Neutrophil (primary cell): ENCODE measurements at regions not wholly inside any gene's neighbourhood (a gene's known extent, or its start where the extent isn't known, plus 50 kb on each side); places are given as distances from the start of the nearest gene placed in this dataset.

ENCODE experiments used
- H3K27ac ChIP-seq: fragments of 200-600 bp; sonication (generic); 2 replicates; pipeline ENCODE4 v1.5.1; 2016; ENCODE audit warnings: mild to moderate bottlenecking, moderate library complexity
- H3K27me3 ChIP-seq: fragments of 200-600 bp; sonication (generic); 2 replicates; pipeline ENCODE4 v1.6.0; 2016; ENCODE audit warnings: mild to moderate bottlenecking
- H3K36me3 ChIP-seq: fragments of 200-600 bp; sonication (generic); 2 replicates; pipeline ENCODE4 v1.5.1; 2017
- H3K4me1 ChIP-seq, 2 experiments: fragments of 200-600 bp in 1 of 2; sonication (generic) in 1 of 2; 1 replicate in 1 of 2; 2 replicates in 1 of 2; pipeline versions ENCODE4 v1.5.1 to v1.6.1; 2013 to 2016; ENCODE audit warnings: low read depth in 1 of 2, low read length in 1 of 2, mild to moderate bottlenecking in 1 of 2, moderate library complexity in 1 of 2; ENCODE audit not compliant: control insufficient read depth in 1 of 2, insufficient read depth in 1 of 2
- H3K4me3 ChIP-seq, 2 experiments: fragments of 200-600 bp in 1 of 2; sonication (generic) in 1 of 2; 1 replicate in 1 of 2; 2 replicates in 1 of 2; pipeline ENCODE4 v1.5.1; 2013 to 2016; ENCODE audit warnings: low read depth in 1 of 2, low read length in 1 of 2, mild to moderate bottlenecking in 1 of 2, moderate library complexity in 1 of 2
- H3K9me3 ChIP-seq: fragments of 200-600 bp; sonication (generic); 2 replicates; pipeline ENCODE4 v1.5.1; 2016
- TF ChIP-seq, protein P1 (sequence below): fragments of 200-600 bp; sonication (generic); IDR thresholded peaks from 2 replicates; pipeline ENCODE4 v1.5.1; 2016; ENCODE audit warnings: antibody characterized with exemption

DNA sequence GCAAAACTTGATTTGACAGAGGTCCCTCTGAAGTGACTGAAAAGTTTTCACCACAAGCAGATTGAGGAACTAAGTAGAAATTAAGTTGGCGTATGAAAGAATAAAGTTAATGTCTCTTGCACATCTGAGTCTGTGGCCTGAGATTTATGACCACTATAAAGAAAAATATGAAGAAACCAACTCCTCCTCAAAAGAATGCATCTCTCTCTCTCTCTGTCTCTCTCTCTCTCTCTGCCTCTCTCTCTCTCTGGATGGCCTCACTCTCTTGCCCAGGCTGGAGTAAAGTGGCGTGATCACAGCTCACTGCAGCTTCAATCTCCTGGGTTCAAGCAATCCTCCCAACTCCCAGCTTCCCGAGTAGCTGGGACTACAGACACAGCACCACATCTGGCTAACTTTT lies 55.2 kb downstream of the RPL22L1 start:
- no peaks in the 10 kb centered on the region for H3K9me3 ChIP-seq
- H3K27me3 ChIP-seq, result no peaks in the 10 kb centered on the region
- no peak overlapping the region for H3K4me3 ChIP-seq
- no peak overlapping the region for H3K27ac ChIP-seq
- H3K36me3 ChIP-seq, result no peaks in the 10 kb centered on the region
- no peaks in the 10 kb centered on the region for H3K4me1 ChIP-seq
- TF ChIP-seq, protein P1, sequence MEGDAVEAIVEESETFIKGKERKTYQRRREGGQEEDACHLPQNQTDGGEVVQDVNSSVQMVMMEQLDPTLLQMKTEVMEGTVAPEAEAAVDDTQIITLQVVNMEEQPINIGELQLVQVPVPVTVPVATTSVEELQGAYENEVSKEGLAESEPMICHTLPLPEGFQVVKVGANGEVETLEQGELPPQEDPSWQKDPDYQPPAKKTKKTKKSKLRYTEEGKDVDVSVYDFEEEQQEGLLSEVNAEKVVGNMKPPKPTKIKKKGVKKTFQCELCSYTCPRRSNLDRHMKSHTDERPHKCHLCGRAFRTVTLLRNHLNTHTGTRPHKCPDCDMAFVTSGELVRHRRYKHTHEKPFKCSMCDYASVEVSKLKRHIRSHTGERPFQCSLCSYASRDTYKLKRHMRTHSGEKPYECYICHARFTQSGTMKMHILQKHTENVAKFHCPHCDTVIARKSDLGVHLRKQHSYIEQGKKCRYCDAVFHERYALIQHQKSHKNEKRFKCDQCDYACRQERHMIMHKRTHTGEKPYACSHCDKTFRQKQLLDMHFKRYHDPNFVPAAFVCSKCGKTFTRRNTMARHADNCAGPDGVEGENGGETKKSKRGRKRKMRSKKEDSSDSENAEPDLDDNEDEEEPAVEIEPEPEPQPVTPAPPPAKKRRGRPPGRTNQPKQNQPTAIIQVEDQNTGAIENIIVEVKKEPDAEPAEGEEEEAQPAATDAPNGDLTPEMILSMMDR, result no peak

DNA sequence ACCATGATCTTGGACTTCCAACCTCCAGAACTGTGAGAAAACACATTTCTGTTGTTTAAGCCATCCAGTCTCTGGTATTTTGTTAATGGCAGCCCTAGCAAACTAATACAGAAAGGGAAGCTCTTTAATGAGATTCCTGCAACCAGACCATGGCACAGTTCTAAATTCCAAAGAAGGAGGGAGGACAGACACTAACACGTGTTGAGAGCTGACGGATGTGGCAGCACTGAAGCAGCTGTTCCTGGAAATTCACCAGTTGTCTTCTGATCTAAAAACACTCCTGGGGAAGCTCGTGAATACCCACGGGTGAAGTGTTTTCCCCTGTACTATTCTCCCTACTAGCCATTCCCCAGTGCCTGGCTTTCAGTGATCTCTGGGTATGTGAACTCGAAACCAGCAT lies 56.7 kb downstream of the RPL22L1 start:
- no peaks in the 10 kb centered on the region for H3K27me3 ChIP-seq
- H3K4me1 ChIP-seq, result no peaks in the 10 kb centered on the region
- H3K27ac ChIP-seq, result no peak overlapping the region
- H3K36me3 ChIP-seq, result no peaks in the 10 kb centered on the region
- no peak overlapping the region for H3K4me3 ChIP-seq
- H3K9me3 ChIP-seq, result no peaks in the 10 kb centered on the region
- TF ChIP-seq, protein P1, result no peak

DNA sequence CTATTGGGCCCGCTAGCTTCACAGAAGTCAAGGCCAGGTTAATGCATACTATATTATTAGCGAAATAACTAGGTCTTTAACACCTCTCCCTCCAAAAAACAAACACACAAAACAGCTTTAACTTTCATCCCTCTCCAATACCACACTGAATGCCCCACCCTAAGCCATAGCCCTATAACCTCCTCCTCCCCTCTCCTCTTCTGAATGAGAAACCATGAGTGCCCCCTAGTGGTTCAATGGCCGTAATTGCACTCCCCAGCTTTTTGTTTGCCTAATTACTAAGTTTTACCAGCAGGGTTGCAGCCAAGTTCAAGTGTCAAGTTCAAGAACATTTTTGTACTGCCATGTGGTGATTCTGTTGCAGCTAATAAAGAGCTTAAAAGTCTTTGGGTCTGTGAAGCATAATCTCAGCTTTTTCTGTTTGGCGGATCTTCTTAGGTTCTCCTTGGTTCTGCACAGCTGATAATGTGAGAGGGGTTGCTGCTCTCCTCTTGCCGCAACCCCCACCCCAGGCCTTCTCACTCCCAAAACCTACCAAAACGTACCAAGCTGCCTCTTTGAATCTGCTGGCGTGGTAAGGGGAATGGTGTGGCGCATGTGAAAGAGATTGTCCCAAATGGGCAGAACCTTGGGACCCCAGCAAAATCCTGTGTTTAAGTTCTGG lies 57.9 kb downstream of the RPL22L1 start:
- Histone ChIP-seq H3K36me3 (no peaks in the 10 kb centered on the region), H3K27ac (no peak overlapping the region), H3K4me1 (no peaks in the 10 kb centered on the region), H3K27me3 (no peaks in the 10 kb centered on the region), H3K9me3 (no peaks in the 10 kb centered on the region), H3K4me3 (no peak overlapping the region)
- TF ChIP-seq, protein P1, result peak; percentile 78

DNA sequence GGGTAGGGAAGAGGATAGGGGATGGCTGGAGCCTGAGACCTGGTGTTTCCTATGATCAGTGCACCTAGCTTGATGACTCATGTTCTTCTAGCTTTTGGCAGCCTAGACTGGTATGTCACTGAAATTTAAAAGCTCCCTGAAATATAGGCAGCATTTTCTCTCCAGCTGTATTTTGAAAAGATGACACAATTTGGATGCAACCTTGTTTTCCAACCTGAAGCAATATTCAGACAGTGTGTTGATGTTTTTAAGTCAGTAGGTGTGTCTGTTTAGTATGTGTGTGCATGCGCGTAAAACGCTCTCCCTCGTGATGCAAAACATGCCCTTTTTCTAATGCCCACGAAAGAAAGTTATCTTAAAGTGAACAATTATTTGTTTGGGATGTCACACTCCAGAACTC lies 58.5 kb downstream of the RPL22L1 start:
- Histone ChIP-seq H3K9me3 (no peaks in the 10 kb centered on the region), H3K27me3 (no peaks in the 10 kb centered on the region), H3K4me1 (no peaks in the 10 kb centered on the region), H3K4me3 (no peak overlapping the region), H3K36me3 (no peaks in the 10 kb centered on the region), H3K27ac (no peak overlapping the region)
- TF ChIP-seq, protein P1, result no peak

DNA sequence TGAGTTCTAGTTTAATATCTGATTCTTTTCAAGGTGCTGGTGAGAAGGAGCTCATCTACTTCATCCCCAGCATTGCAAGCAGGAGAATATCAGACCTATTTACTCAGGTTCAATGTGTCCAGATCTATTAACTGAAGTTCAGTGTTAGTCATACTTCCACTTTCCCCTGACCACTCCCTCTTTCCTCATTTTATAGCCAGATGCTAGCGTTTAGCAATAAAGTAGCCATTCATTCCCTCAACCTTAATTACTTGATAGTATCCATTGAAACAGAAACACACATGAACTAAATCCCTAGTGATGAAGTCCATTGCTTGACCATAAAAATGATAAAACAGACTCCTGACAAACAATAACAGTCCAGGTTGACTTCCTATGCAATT lies 60.0 kb downstream of the RPL22L1 start:
- Histone ChIP-seq H3K27ac (no peak overlapping the region), H3K4me3 (no peak overlapping the region), H3K9me3 (no peaks in the 10 kb centered on the region), H3K4me1 (no peaks in the 10 kb centered on the region), H3K27me3 (no peaks in the 10 kb centered on the region), H3K36me3 (no peaks in the 10 kb centered on the region)
- TF ChIP-seq, protein P1, result no peak
